B cell (primary cell): ENCODE measurements at regions not wholly inside any gene's neighbourhood (a gene's known extent, or its start where the extent isn't known, plus 50 kb on each side); places are given as distances from the start of the nearest gene placed in this dataset.

Experiments used
- EZH2 ChIP-seq: IDR thresholded peaks from 2 replicates; pipeline ENCODE4 v1.6.1; 2012; ENCODE audit warnings: borderline replicate concordance, low read depth, mild to moderate bottlenecking, moderate library complexity, low read length; ENCODE audit not compliant: insufficient read depth, poor library complexity, severe bottlenecking
- TF ChIP-seq, protein P1 (sequence below): fragments of 200-600 bp; IDR thresholded peaks from one replicate; pipeline ENCODE4 v1.8.0; 2022; ENCODE audit warnings: antibody characterized with exemption, mild to moderate bottlenecking

- TF ChIP-seq, protein P1, sequence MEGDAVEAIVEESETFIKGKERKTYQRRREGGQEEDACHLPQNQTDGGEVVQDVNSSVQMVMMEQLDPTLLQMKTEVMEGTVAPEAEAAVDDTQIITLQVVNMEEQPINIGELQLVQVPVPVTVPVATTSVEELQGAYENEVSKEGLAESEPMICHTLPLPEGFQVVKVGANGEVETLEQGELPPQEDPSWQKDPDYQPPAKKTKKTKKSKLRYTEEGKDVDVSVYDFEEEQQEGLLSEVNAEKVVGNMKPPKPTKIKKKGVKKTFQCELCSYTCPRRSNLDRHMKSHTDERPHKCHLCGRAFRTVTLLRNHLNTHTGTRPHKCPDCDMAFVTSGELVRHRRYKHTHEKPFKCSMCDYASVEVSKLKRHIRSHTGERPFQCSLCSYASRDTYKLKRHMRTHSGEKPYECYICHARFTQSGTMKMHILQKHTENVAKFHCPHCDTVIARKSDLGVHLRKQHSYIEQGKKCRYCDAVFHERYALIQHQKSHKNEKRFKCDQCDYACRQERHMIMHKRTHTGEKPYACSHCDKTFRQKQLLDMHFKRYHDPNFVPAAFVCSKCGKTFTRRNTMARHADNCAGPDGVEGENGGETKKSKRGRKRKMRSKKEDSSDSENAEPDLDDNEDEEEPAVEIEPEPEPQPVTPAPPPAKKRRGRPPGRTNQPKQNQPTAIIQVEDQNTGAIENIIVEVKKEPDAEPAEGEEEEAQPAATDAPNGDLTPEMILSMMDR = no peak
- no peak for TF ChIP-seq EZH2
These were observed 145.4 kb downstream of the NMUR2 start for GRCh38 chr5:152259702-152260101.
